NCI-H1436 (cell line): ENCODE measurements at regions not wholly inside any gene's neighbourhood (a gene's known extent, or its start where the extent isn't known, plus 50 kb on each side); places are given as distances from the start of the nearest gene placed in this dataset.
"Not testable (repeated sequence)": the region's sequence is repeated elsewhere in the genome, so short reads cannot be mapped to it uniquely, and the experiment has no call there.

Experiments
- DNase-seq: peaks from one replicate; lab custom pipeline; 2025; lab: John Stamatoyannopoulos, UW

- DNase-seq, result not testable (repeated sequence)
Measured at GRCh38 chr10:77740396-77740795, 102.8 kb upstream of the KCNMA1 start.

GRCh38 chr10:77738496-77739158, 101.0 kb upstream of the KCNMA1 start:
- no peak for DNase-seq

DNA sequence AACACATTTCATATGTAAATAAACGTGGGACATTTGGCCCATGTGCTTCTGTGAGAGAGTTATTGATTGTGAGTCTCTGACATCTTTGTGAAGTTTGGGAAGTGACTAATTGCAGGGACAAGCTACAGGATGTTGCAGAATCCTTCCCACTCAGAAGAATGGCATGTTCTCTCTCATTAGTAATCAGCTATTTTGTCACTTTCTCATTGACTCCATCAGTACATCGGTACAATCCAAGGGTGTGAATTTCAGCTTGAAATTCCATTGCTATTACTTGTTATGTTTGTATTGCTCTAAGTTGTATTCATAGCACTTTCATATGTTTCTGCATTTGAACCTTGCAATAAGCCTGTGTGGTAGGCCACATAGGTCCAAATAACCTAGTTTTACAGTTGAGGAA, 100.0 kb upstream of the KCNMA1 start:
- no peak for DNase-seq

DNA sequence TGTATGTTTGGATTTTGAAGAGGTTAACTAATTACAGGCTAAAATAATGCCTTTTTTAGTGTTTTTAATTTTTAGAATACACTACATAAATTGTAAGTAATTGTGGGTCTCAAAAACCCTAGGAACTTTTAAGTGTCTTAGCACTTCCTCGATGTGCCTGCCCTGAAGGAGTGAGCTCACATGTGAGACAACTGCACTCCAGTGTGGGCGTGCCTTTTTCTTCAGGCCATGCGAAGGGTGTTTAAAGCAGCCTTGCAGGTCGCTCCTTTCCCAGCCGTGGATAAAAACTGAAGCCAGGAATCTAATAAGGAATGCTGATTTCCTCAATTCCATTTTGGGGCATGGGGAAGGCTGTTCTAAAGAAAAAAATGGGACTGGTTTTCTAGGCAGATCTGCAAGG, 97.5 kb upstream of the KCNMA1 start:
- not testable (repeated sequence) for DNase-seq

DNA sequence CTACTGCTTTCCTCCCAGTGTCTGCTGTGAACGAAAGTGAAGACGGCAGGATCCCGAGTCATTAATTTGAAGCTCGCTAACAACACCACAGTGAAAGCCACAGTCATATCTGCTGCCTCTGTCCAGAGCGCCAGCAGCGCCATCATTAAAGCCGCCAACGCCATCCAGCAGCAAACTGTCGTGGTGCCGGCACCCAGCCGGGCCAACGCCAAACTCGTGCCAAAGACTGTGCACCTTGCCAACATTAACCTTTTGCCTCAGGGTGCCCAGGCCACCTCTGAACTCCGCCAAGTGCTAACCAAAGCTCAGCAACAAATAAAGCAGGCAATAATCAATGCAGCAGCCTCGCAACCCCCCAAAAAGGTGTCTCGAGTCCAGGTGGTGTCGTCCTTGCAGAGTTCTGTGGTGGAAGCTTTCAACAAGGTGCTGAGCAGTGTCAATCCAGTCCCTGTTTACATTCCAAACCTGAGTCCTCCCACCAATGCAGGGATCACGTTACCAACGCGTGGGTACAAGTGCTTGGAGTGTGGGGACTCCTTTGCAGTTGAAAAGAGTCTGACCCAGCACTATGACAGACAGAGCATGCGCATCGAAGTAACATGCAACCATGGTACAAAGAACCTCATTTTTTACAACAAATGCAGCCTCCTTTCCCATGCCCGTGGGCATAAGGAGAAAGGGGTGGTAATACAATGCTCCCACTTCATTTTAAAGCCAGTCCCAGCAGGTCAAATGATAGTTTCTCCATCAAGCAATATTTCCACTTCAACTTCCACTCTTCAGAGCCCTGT, 94.8 kb upstream of the KCNMA1 start:
- DNase-seq, result no peak

GRCh38 chr10:77727481-77727880, 89.9 kb upstream of the KCNMA1 start:
- no peak for DNase-seq

DNA sequence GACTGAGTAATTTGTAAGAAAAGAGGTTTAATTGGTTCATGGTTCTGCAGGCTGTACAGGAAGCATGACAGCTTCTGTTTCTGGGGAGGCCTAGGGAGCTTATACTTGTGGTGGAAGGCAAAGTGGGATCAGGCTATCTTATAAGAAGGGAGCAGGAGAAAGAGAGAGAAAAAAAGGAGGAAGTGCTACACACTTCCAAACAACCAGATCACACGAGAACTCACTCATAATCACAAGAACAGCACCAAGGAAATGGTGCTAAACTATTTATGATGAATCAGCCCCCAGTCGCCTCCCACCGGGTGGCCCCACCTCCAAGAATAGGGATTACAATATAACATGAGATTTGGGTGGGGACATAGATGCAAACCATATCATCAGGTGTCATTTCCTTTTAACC, 89.1 kb upstream of the KCNMA1 start:
- no peak for DNase-seq

DNA sequence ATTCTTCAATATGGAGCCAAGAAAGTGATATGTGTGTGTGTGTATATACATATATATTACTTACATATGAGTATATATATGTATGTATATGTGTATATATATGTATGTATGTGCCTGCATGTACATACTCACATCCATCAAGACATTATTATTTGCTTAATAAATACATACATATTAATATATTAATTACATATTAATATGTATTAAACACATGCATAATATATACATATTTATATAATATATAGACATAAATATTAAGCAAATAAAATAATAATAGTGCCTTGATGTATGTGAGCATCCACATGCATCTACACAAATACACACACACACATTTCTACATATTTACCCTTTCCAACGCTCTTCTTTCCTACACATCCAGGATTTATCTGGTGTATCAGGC, 88.7 kb upstream of the KCNMA1 start:
- DNase-seq, result no peak

- DNase-seq, result no peak
Measured at GRCh38 chr10:77724820-77725219, 87.2 kb upstream of the KCNMA1 start.

- DNase-seq, result no peak
Measured at GRCh38 chr10:77723376-77723775, 85.8 kb upstream of the KCNMA1 start.

- DNase-seq, result not testable (repeated sequence)
Measured at GRCh38 chr10:77722956-77723355, 85.3 kb upstream of the KCNMA1 start.

GRCh38 chr10:77721815-77722214, 84.2 kb upstream of the KCNMA1 start:
- DNase-seq, result no peak

GRCh38 chr10:77718957-77719356, 81.3 kb upstream of the KCNMA1 start:
- DNase-seq, result no peak

DNA sequence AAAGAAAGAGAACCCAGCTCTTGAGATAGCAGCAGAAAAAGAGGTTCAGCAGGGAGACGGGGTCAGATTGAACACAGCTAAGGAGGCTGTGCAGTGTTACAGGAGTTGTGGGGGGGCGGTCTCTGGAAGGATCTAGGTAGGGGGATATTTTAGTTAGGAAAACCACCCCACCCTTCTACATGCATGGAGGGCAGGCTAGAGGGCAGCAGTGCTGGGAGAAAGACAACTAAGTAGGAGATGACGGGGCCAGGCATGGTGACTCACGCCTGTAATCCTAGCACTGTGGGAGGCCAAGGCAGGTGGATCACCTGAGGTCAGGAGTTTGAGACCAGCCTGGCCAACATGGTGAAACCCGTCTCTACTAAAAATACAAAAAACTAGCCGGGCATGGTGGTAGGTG, 80.7 kb upstream of the KCNMA1 start:
- not testable (repeated sequence) for DNase-seq

DNA sequence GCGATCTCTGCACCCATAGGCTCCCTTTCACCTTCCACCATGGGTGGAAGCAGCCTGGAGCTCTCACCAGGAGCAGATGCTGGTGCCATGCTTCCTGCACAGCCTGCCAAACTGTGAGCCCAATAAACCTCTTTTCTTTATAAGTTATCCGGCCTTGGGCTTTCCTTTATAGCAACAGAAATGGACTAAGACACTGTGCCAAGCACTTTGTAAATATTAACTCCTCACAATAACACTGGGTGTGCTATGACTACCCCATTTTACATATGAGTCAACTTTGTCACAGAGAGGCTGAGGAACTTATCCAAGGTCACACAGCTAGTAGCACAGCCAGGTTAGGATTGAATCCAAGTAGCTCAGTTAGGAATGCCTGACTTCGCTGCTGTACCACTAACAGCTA, 79.7 kb upstream of the KCNMA1 start:
- no peak for DNase-seq

DNA sequence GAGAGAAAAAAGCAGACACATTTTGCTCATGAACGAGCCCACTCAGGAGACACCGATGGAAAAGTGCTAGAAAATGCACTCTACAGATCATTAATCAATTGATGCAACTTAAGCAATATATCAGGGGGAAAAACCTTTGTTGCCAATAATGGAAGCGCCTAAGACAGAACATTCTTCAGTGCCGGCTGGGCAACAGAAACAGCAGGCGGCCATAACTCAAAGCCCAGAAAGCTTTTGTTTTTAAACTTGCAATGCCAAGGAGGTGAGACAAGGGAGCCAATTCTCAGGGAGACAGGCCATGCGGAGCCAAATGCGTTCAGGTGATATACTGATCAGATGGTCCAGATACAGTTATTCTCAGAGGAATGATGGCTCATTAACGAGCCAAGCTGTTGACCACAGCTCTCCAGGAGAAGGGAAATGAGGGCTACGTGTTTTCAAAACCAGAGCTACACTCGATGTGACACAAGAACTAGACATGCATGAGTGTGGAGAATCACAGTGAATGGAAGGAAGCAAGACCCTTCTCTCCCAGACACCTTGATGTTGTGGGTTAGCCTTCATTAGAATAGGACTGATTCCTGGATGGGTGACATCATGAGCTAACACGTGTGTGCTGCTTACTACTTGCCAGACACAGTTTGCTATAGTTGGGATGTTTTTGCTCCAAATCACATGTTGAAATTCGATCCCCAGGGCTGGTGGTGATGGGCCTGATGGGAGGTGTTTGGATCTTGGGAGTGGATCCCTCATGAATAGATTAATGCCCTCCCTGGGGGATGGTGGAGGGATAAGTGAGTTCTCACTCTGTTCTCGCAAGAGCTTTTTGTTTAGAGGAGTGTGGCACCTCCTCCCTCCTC, 79.1 kb upstream of the KCNMA1 start:
- DNase-seq, result no peak

DNA sequence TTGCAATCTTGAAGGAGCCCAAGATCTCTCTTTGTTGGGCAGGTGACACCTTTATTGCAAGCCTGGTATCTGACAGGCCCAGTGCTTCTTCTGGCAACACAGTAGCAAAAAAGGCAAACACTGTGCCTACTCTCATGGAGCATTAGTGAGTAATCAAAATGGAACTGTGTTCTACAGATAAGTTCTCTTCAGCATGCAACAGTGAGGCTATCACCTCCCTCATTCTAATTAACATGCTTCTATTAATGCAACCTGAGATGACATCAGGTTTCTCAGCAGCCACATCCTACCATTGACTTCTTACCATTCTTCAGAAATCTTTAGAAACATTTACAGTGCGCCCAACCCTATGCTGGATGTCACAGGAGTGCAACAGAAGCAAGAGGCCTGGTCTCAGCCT, 77.9 kb upstream of the KCNMA1 start:
- DNase-seq, result no peak

- DNase-seq, result no peak
Measured at GRCh38 chr10:77715088-77715487, 77.5 kb upstream of the KCNMA1 start.

DNA sequence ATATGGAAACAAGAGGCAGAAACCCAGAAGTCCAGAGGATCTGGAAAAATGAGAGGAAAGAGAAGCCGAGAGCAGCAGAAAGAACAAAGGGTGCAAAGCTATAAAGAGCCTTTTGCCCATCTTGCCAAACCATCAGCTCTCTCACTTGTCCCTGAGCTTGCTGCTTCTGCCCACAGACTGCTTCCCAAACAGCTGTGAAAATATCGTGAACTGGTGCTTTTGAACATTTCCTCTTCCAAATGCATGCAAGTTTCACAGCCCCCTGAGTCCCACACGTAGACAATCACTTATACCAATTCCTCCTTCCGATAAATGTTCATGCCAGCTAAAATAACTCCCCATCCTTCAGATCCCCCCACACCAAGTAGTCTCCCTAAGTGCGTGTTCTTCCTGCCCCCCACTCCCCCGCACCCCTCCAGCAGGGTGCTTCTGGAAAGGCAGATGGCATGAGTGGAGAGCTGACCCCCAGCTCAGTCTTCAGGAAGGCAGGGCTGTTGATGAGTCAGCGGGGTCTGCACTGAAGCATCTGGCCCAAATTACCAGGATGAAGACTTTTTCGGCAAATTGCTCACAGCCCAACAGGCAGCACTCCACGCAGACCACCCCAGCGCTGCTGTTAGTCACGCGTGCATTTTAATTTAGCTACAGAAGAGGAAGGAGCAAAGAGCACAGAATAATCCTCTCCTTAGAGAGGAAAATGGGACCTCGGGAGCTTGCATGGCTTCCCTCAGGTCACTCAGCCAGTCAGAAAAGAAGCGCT, 76.1 kb upstream of the KCNMA1 start:
- DNase-seq, result no peak

GRCh38 chr10:77712207-77712606, 74.6 kb upstream of the KCNMA1 start:
- DNase-seq, result no peak

DNA sequence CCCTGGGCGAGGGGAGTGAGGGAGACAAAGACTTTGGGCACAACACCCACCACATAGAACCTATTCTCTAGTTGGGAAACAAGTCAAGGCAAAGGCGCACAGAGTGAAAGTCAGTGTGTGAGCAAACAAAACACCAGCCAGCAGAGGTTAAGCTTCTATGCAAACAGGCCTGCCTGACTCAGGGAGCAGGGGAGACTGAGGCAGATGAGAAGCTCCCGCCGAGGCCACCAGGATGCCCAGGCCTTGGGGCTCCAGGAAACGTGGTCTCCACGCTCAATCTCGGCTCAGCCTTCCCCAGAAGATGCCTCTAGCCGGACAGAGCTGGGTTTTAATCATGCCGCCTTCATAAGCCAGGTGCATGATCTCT, 74.1 kb upstream of the KCNMA1 start:
- no peak for DNase-seq
